ENCODE measurements at regions not wholly inside any gene's neighbourhood (a gene's known extent, or its start where the extent isn't known, plus 50 kb on each side); places are given as distances from the start of the nearest gene placed in this dataset.

DNA sequence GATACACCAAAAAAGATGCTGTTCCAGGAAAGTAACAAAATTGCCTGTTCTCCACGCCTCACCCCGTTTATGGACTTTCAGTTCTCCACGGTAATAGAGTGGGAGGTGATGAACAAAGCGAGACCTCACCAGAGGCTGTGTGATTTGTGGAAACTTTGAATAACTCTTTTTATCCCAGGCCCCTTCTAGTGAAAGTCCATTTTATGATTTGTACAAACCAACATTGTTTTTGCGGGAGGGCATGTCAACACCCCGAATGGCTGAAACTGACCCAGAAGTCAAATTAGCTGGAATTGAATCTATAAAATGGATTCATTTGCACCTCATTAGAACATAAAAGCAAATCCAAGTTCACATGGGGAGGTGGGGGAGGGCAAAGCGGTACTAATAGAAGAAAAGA, 517.8 kb downstream of the CDH26 start:
- H3K9me3 ChIP-seq (ENCODE audit: insufficient read depth, low read length), result no peaks in the 10 kb centered on the region
- TF ChIP-seq, protein P1, sequence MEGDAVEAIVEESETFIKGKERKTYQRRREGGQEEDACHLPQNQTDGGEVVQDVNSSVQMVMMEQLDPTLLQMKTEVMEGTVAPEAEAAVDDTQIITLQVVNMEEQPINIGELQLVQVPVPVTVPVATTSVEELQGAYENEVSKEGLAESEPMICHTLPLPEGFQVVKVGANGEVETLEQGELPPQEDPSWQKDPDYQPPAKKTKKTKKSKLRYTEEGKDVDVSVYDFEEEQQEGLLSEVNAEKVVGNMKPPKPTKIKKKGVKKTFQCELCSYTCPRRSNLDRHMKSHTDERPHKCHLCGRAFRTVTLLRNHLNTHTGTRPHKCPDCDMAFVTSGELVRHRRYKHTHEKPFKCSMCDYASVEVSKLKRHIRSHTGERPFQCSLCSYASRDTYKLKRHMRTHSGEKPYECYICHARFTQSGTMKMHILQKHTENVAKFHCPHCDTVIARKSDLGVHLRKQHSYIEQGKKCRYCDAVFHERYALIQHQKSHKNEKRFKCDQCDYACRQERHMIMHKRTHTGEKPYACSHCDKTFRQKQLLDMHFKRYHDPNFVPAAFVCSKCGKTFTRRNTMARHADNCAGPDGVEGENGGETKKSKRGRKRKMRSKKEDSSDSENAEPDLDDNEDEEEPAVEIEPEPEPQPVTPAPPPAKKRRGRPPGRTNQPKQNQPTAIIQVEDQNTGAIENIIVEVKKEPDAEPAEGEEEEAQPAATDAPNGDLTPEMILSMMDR (IDR thresholded peaks at IDR 0.05; ENCODE audit: insufficient read depth, low read length, poor library complexity, severe bottlenecking), result no peak
- no peak for TF ChIP-seq EZH2phosphoT487 (conservative IDR thresholded peaks at IDR 0.05; ENCODE audit: low read length)
- no peaks in the 10 kb centered on the region for H3K36me3 ChIP-seq (ENCODE audit: low read length)
- no peaks in the 10 kb centered on the region for H4K20me1 ChIP-seq (ENCODE audit: low read depth, low read length)
- no peak overlapping the region for H3K9ac ChIP-seq (ENCODE audit: low read length)
- no peak overlapping the region for H3K4me2 ChIP-seq (ENCODE audit: low read depth, low read length, poor library complexity, severe bottlenecking)
- H2AFZ ChIP-seq (ENCODE audit: low read depth, low read length, severe bottlenecking), result no peak overlapping the region
- no peak overlapping the region for H3K4me3 ChIP-seq (ENCODE audit: insufficient read depth, low read length, poor library complexity, severe bottlenecking)
- H3K27ac ChIP-seq (ENCODE audit: low read depth, low read length), result no peak overlapping the region
- no peaks in the 10 kb centered on the region for H3K27me3 ChIP-seq (ENCODE audit: low read length)
- H3K79me2 ChIP-seq (ENCODE audit: insufficient read depth, low read length), result no peaks in the 10 kb centered on the region
- no peaks in the 10 kb centered on the region for H3F3A ChIP-seq (ENCODE audit: insufficient read depth)
- H3K9me2 ChIP-seq (replicated peaks; ENCODE audit: insufficient read depth, low read length), result no peaks in the 10 kb centered on the region

DNA sequence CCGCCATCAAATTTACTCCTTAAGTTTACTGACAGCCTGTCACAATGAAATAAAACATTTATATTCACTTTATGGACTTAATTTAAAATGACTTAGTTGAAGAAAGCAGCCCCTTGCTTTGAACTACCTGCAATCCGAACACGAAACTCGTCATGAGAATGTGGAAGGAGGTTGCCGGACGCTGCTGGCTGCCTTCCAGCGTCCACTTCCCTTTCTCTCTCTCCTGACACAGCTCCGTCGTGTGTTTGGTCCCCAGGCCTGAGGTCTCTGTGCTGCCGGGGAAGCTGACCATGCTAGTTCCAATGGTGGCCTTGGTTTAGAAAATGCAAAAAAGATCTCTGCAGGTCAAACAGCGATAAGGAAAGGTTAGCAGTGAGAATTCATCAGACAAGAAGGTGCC, 519.7 kb downstream of the CDH26 start:
- H3F3A ChIP-seq (ENCODE audit: insufficient read depth), result no peaks in the 10 kb centered on the region
- H3K4me2 ChIP-seq (ENCODE audit: low read depth, low read length, poor library complexity, severe bottlenecking), result no peak overlapping the region
- TF ChIP-seq, protein P1 (IDR thresholded peaks at IDR 0.05; ENCODE audit: insufficient read depth, low read length, poor library complexity, severe bottlenecking), result no peak
- TF ChIP-seq EZH2phosphoT487 (conservative IDR thresholded peaks at IDR 0.05; ENCODE audit: low read length), result no peak
- H3K9me3 ChIP-seq (ENCODE audit: insufficient read depth, low read length), result no peaks in the 10 kb centered on the region
- H3K4me3 ChIP-seq (ENCODE audit: insufficient read depth, low read length, poor library complexity, severe bottlenecking), result no peak overlapping the region
- H3K27me3 ChIP-seq (ENCODE audit: low read length), result no peaks in the 10 kb centered on the region
- H3K79me2 ChIP-seq (ENCODE audit: insufficient read depth, low read length), result no peaks in the 10 kb centered on the region
- H3K36me3 ChIP-seq (ENCODE audit: low read length), result no peaks in the 10 kb centered on the region
- no peak overlapping the region for H2AFZ ChIP-seq (ENCODE audit: low read depth, low read length, severe bottlenecking)
- H4K20me1 ChIP-seq (ENCODE audit: low read depth, low read length), result no peaks in the 10 kb centered on the region
- no peak overlapping the region for H3K9ac ChIP-seq (ENCODE audit: low read length)
- no peaks in the 10 kb centered on the region for H3K9me2 ChIP-seq (replicated peaks; ENCODE audit: insufficient read depth, low read length)
- H3K27ac ChIP-seq (ENCODE audit: low read depth, low read length), result no peak overlapping the region

DNA sequence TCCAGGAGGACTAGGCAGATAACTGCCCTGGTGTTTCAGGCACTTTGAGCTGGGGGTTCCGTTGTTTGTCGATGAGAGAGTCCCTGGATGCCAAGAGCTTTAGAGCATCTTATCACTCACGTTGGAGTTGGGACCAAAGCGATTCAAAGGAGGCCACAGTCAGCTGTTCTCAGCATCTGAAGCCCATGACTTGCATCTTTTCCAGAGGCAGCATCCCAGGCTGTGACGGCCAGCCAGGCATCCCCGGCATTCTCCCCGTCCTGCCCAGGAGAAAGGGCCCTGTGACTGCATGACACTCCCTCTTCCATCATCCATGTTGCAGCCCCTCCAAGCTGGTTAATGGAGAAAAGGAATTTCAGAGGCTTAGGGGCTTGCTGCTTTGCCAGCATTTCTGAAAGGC, 520.3 kb downstream of the CDH26 start:
- no peak overlapping the region for H3K27ac ChIP-seq (ENCODE audit: low read depth, low read length)
- no peaks in the 10 kb centered on the region for H3K9me3 ChIP-seq (ENCODE audit: insufficient read depth, low read length)
- H2AFZ ChIP-seq (ENCODE audit: low read depth, low read length, severe bottlenecking), result no peak overlapping the region
- H3K36me3 ChIP-seq (ENCODE audit: low read length), result no peaks in the 10 kb centered on the region
- no peaks in the 10 kb centered on the region for H3K79me2 ChIP-seq (ENCODE audit: insufficient read depth, low read length)
- H3K4me3 ChIP-seq (ENCODE audit: insufficient read depth, low read length, poor library complexity, severe bottlenecking), result no peak overlapping the region
- no peaks in the 10 kb centered on the region for H3K27me3 ChIP-seq (ENCODE audit: low read length)
- H3K4me2 ChIP-seq (ENCODE audit: low read depth, low read length, poor library complexity, severe bottlenecking), result no peak overlapping the region
- H3K9ac ChIP-seq (ENCODE audit: low read length), result no peak overlapping the region
- no peaks in the 10 kb centered on the region for H3F3A ChIP-seq (ENCODE audit: insufficient read depth)
- no peaks in the 10 kb centered on the region for H3K9me2 ChIP-seq (replicated peaks; ENCODE audit: insufficient read depth, low read length)
- H4K20me1 ChIP-seq (ENCODE audit: low read depth, low read length), result no peaks in the 10 kb centered on the region
- TF ChIP-seq, protein P1 (IDR thresholded peaks at IDR 0.05; ENCODE audit: insufficient read depth, low read length, poor library complexity, severe bottlenecking), result no peak
- TF ChIP-seq EZH2phosphoT487 (conservative IDR thresholded peaks at IDR 0.05; ENCODE audit: low read length), result no peak
